RPMI7951 (cell line): ENCODE measurements at regions not wholly inside any gene's neighbourhood (a gene's known extent, or its start where the extent isn't known, plus 50 kb on each side); places are given as distances from the start of the nearest gene placed in this dataset.
A peak's percentile ranks its signal among the peaks of the same experiment; 100 is the strongest.

Experiments used
- DNase-seq: peaks from one replicate; pipeline ENCODE4 v3.0.0-alpha.2; 2012; ENCODE audit warnings: low read depth

- DNase-seq: no peak
Measured at GRCh38 chrX:95585321-95585720, 1099.3 kb upstream of the DIAPH2 start.

- DNase-seq: no peak
Measured at GRCh38 chrX:95612350-95612749, 1072.3 kb upstream of the DIAPH2 start.

GRCh38 chrX:95622200-95622599 is 1062.4 kb upstream of the DIAPH2 start:
- no peak for DNase-seq

GRCh38 chrX:95626748-95627147 is 1057.9 kb upstream of the DIAPH2 start:
- DNase-seq: no peak

- DNase-seq: no peak
Measured at GRCh38 chrX:95628796-95629195, 1055.8 kb upstream of the DIAPH2 start.

- peak; percentile 1 for DNase-seq
Measured at GRCh38 chrX:95629737-95630136, 1054.9 kb upstream of the DIAPH2 start.

- no peak for DNase-seq
Measured at GRCh38 chrX:95640226-95640625, 1044.4 kb upstream of the DIAPH2 start.

- DNase-seq: no peak
Measured at GRCh38 chrX:95645738-95646137, 1038.9 kb upstream of the DIAPH2 start.

GRCh38 chrX:95662200-95662599 is 1022.4 kb upstream of the DIAPH2 start:
- DNase-seq: no peak

- DNase-seq: no peak
Measured at GRCh38 chrX:95666056-95666455, 1018.6 kb upstream of the DIAPH2 start.

- DNase-seq: no peak
Measured at GRCh38 chrX:95675011-95675410, 1009.6 kb upstream of the DIAPH2 start.

GRCh38 chrX:95675794-95676193 is 1008.8 kb upstream of the DIAPH2 start:
- no peak for DNase-seq

GRCh38 chrX:95678679-95679078 is 1006.0 kb upstream of the DIAPH2 start:
- DNase-seq: no peak

- no peak for DNase-seq
Measured at GRCh38 chrX:95693365-95693764, 991.3 kb upstream of the DIAPH2 start.

GRCh38 chrX:95703696-95704095 is 980.9 kb upstream of the DIAPH2 start:
- peak; percentile 55 for DNase-seq

- no peak for DNase-seq
Measured at GRCh38 chrX:95716841-95717240, 967.8 kb upstream of the DIAPH2 start.

- DNase-seq: peak; percentile 3
Measured at GRCh38 chrX:95718746-95719145, 965.9 kb upstream of the DIAPH2 start.

GRCh38 chrX:95721011-95721410 is 963.6 kb upstream of the DIAPH2 start:
- DNase-seq: no peak

- no peak for DNase-seq
Measured at GRCh38 chrX:95728446-95728845, 956.2 kb upstream of the DIAPH2 start.

GRCh38 chrX:95729401-95729800 is 955.2 kb upstream of the DIAPH2 start:
- no peak for DNase-seq

- no peak for DNase-seq
Measured at GRCh38 chrX:95733426-95733825, 951.2 kb upstream of the DIAPH2 start.

- DNase-seq: peak; percentile 13
Measured at GRCh38 chrX:95754411-95754810, 930.2 kb upstream of the DIAPH2 start.

- no peak for DNase-seq
Measured at GRCh38 chrX:95760356-95760755, 924.3 kb upstream of the DIAPH2 start.

- DNase-seq: no peak
Measured at GRCh38 chrX:95762716-95763115, 921.9 kb upstream of the DIAPH2 start.

GRCh38 chrX:95764972-95765451 is 919.6 kb upstream of the DIAPH2 start:
- peak; percentile 21 for DNase-seq
